Caco-2 (cell line): ENCODE measurements at regions not wholly inside any gene's neighbourhood (a gene's known extent, or its start where the extent isn't known, plus 50 kb on each side); places are given as distances from the start of the nearest gene placed in this dataset.

Source experiments
- BruUV-seq: library from RNA; stranded (reverse); fragments of 400-500 nt; replicated peaks from 2 replicates; lab custom pipeline; 2021; lab: Mats Ljungman, UMichigan
- CTCF ChIA-PET: fragments of 300-600 bp; sonication (Branson Sonifier 250); formaldehyde crosslinking; loops from one replicate; lab custom pipeline; 2022; ENCODE audit warnings: antibody characterized with exemption; lab: Charles Lee
- POLR2A ChIA-PET: fragments of 300-600 bp; sonication (Branson Sonifier 250); formaldehyde crosslinking; loops from one replicate; lab custom pipeline; 2022; ENCODE audit warnings: antibody characterized with exemption; lab: Charles Lee
- DNase-seq, 2 experiments: peaks; one replicate each; pipeline versions ENCODE4 v3.0.0 to v3.0.0-alpha.2; 2020 to 2022
- H3K27me3 ChIP-seq: replicated peaks from 2 replicates; pipeline ENCODE4 v1.6.0; 2011; ENCODE audit warnings: low read length; ENCODE audit not compliant: control insufficient read depth, insufficient read depth
- H3K36me3 ChIP-seq: 2 replicates; pipeline ENCODE4 v1.5.1; 2011; ENCODE audit warnings: low read length; ENCODE audit not compliant: control insufficient read depth, insufficient read depth
- H3K4me1 ChIP-seq: fragments of 250-450 bp; sonication (Bioruptor Pico); 2 replicates; pipeline ENCODE4 v1.5.1; 2020; ENCODE audit warnings: mild to moderate bottlenecking
- H3K4me3 ChIP-seq: 2 replicates; pipeline ENCODE4 v1.5.1; 2011; ENCODE audit warnings: low read depth, mild to moderate bottlenecking, control low read depth, low read length
- H3K9me3 ChIP-seq: fragments of 250-450 bp; sonication (Bioruptor Pico); 2 replicates; pipeline ENCODE4 v1.5.1; 2020; ENCODE audit warnings: mild to moderate bottlenecking, moderate library complexity
- H3K27ac Mint-ChIP-seq: one replicate; pipeline ENCODE4 v1.8.0; 2022; ENCODE audit warnings: mixed read lengths; ENCODE audit not compliant: unreplicated experiment
- H3K27me3 Mint-ChIP-seq: one replicate; pipeline ENCODE4 v1.8.0; 2022; ENCODE audit warnings: mixed read lengths; ENCODE audit not compliant: insufficient read depth, unreplicated experiment
- H3K36me3 Mint-ChIP-seq: one replicate; pipeline ENCODE4 v1.8.0; 2022; ENCODE audit warnings: mild to moderate bottlenecking, mixed read lengths; ENCODE audit not compliant: insufficient read depth, unreplicated experiment
- H3K4me1 Mint-ChIP-seq: one replicate; pipeline ENCODE4 v1.8.0; 2022; ENCODE audit warnings: low read depth, mixed read lengths; ENCODE audit not compliant: unreplicated experiment
- H3K4me3 Mint-ChIP-seq: one replicate; pipeline ENCODE4 v1.8.0; 2022; ENCODE audit warnings: mild to moderate bottlenecking, moderate library complexity, mixed read lengths; ENCODE audit not compliant: unreplicated experiment
- H3K9me3 Mint-ChIP-seq: one replicate; pipeline ENCODE4 v1.8.0; 2022; ENCODE audit warnings: mixed read lengths; ENCODE audit not compliant: unreplicated experiment
- intact Hi-C: fragments of 100-400 bp; cut with micrococcal nuclease; formaldehyde crosslinking; loops from one replicate; pipeline ENCODE4 v1.10.0; 2022; ENCODE audit not compliant: unreplicated experiment
- TF ChIP-seq, protein P1 (sequence below), 2 experiments: fragments of 200-600 bp in 1 of 2; IDR thresholded peaks; 1 replicate in 1 of 2; 2 replicates in 1 of 2; pipeline versions ENCODE4 v1.5.1 to v1.8.0; 2011 to 2022; ENCODE audit warnings: antibody characterized with exemption in 1 of 2, control low read depth in 1 of 2, inconsistent platforms in 1 of 2, low read depth in 1 of 2, low read length in 1 of 2, mild to moderate bottlenecking in 1 of 2, moderate library complexity in 1 of 2; ENCODE audit not compliant: insufficient read depth in 1 of 2, severe bottlenecking in 1 of 2, unreplicated experiment in 1 of 2

GRCh38 chr2:53231908-53232307 lies 535.7 kb upstream of the CHAC2 start:
- Mint-ChIP-seq H3K4me1 (no peaks in the 10 kb centered on the region), H3K4me3 (no peak overlapping the region), H3K9me3 (no peaks in the 10 kb centered on the region), H3K36me3 (no peaks in the 10 kb centered on the region), H3K27ac (no peak overlapping the region), H3K27me3 (peaks cover 4% of the 10 kb centered on the region)
- TF ChIP-seq, protein P1, sequence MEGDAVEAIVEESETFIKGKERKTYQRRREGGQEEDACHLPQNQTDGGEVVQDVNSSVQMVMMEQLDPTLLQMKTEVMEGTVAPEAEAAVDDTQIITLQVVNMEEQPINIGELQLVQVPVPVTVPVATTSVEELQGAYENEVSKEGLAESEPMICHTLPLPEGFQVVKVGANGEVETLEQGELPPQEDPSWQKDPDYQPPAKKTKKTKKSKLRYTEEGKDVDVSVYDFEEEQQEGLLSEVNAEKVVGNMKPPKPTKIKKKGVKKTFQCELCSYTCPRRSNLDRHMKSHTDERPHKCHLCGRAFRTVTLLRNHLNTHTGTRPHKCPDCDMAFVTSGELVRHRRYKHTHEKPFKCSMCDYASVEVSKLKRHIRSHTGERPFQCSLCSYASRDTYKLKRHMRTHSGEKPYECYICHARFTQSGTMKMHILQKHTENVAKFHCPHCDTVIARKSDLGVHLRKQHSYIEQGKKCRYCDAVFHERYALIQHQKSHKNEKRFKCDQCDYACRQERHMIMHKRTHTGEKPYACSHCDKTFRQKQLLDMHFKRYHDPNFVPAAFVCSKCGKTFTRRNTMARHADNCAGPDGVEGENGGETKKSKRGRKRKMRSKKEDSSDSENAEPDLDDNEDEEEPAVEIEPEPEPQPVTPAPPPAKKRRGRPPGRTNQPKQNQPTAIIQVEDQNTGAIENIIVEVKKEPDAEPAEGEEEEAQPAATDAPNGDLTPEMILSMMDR (IDR thresholded peaks at IDR 0.05; ENCODE audit: insufficient read depth in 1 of 2, low read depth in 1 of 2, low read length in 1 of 2, severe bottlenecking in 1 of 2, unreplicated experiment in 1 of 2) = no peak
- no peak for DNase-seq
- no peaks in the 10 kb centered on the region for H3K4me1 ChIP-seq
- H3K27me3 ChIP-seq = no peaks in the 10 kb centered on the region
- no peaks in the 10 kb centered on the region for H3K36me3 ChIP-seq
- BruUV-seq = no TSS peak
- no peaks in the 10 kb centered on the region for H3K9me3 ChIP-seq
- ChIA-PET CTCF (no interaction called here), POLR2A (no interaction called here)
- no peak overlapping the region for H3K4me3 ChIP-seq
- intact Hi-C loops = no loop called here

GRCh38 chr2:53230691-53231090 lies 536.9 kb upstream of the CHAC2 start:
- Histone ChIP-seq H3K9me3 (no peaks in the 10 kb centered on the region), H3K4me1 (no peaks in the 10 kb centered on the region), H3K27me3 (no peaks in the 10 kb centered on the region), H3K4me3 (no peak overlapping the region), H3K36me3 (no peaks in the 10 kb centered on the region)
- intact Hi-C loops = no loop called here
- no TSS peak for BruUV-seq
- peaks cover 4% of the 10 kb centered on the region for H3K27me3 Mint-ChIP-seq
- H3K4me1 Mint-ChIP-seq = no peaks in the 10 kb centered on the region
- ChIA-PET POLR2A (no interaction called here), CTCF (no interaction called here)
- TF ChIP-seq, protein P1 (IDR thresholded peaks at IDR 0.05; ENCODE audit: insufficient read depth in 1 of 2, low read depth in 1 of 2, low read length in 1 of 2, severe bottlenecking in 1 of 2, unreplicated experiment in 1 of 2) = no peak
- no peaks in the 10 kb centered on the region for H3K9me3 Mint-ChIP-seq
- no peak for DNase-seq
- H3K27ac Mint-ChIP-seq = no peak overlapping the region
- H3K36me3 Mint-ChIP-seq = no peaks in the 10 kb centered on the region
- H3K4me3 Mint-ChIP-seq = no peak overlapping the region

DNA sequence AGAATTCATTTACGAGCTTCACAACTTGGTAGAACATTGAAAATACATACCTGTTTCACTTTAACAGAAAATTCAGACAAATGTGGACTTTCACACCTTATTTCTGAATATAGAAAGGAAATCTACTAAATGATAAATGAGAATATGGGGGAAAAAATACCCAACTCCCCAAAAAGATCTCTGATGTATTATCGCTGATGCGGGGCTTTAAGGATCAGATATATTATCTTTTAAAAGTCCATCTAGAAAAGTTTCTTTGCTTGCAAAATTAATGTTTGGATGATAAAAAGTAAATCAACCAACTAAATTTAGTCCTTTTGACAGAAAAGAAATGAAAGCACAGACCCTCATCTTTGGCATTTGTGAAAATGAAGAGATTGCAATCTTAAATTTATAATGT lies 540.1 kb upstream of the CHAC2 start:
- TF ChIP-seq, protein P1 (IDR thresholded peaks at IDR 0.05; ENCODE audit: insufficient read depth in 1 of 2, low read depth in 1 of 2, low read length in 1 of 2, severe bottlenecking in 1 of 2, unreplicated experiment in 1 of 2) = no peak
- ChIA-PET POLR2A (no interaction called here), CTCF (no interaction called here)
- Histone ChIP-seq H3K9me3 (no peaks in the 10 kb centered on the region), H3K36me3 (no peaks in the 10 kb centered on the region), H3K27me3 (no peaks in the 10 kb centered on the region), H3K4me1 (no peaks in the 10 kb centered on the region), H3K4me3 (no peak overlapping the region)
- BruUV-seq = no TSS peak
- Mint-ChIP-seq H3K36me3 (no peaks in the 10 kb centered on the region), H3K27me3 (no peaks in the 10 kb centered on the region), H3K9me3 (no peaks in the 10 kb centered on the region), H3K27ac (no peak overlapping the region), H3K4me3 (no peak overlapping the region), H3K4me1 (no peaks in the 10 kb centered on the region)
- intact Hi-C loops = no loop called here
- DNase-seq = no peak
